ENCODE measurements at regions not wholly inside any gene's neighbourhood (a gene's known extent, or its start where the extent isn't known, plus 50 kb on each side); places are given as distances from the start of the nearest gene placed in this dataset.
"Not testable (repeated sequence)": the region's sequence is repeated elsewhere in the genome, so short reads cannot be mapped to it uniquely, and the experiment has no call there.

- not testable (repeated sequence) for DNase-seq
Observed at GRCh38 chr9:104195142-104195541, 101.0 kb downstream of the SMC2 start.

GRCh38 chr9:104200456-104200994 is 106.4 kb downstream of the SMC2 start:
- DNase-seq: no peak

- no peak for DNase-seq
Observed at GRCh38 chr9:104206766-104207165, 112.7 kb downstream of the SMC2 start.

GRCh38 chr9:104209387-104209786 is 115.3 kb downstream of the SMC2 start:
- DNase-seq: no peak

DNA sequence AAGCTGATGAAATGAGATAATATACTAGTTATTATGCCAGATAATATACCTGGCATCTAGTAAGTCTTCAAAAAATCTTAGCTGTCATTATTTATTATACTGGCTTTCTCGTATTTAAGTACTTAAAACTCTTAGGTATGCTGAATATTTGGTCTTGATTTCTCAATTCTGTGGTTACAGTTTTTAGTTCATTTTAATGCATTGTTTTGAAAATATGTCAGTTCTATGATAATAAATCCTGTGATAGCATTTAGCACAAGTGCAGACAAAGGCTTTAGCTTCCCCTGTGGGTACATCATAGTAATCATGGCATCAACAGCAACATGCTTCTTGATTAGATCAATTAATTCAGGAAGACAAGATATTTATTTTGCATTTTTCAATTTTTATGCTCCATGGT is 133.0 kb downstream of the SMC2 start:
- DNase-seq: no peak

DNA sequence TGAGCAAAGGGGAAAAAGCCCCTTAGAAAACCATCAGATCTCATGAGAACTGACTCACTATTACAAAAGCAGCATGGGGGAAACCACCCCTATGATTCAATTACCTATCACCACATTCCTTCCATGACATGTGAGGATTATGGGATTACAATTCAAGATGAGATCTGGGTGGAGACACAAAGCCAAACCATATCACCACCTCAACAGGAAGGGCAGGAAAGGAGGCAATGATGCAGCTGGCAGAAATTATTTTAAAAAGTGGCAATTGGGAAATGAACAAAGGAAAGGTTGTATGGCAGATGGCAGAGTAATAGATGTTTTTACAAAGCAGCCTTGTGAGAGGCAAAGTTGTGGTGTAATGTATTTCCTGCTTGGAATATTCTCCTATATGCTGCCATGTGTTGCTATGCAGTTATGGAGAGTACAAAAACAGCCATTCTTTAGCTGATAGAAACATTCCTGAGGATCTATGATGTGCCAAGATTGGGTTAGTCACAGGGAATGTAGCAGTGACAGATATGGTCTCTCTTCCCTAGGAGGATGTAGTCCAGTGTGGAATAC is 138.8 kb downstream of the SMC2 start:
- no peak for DNase-seq

DNA sequence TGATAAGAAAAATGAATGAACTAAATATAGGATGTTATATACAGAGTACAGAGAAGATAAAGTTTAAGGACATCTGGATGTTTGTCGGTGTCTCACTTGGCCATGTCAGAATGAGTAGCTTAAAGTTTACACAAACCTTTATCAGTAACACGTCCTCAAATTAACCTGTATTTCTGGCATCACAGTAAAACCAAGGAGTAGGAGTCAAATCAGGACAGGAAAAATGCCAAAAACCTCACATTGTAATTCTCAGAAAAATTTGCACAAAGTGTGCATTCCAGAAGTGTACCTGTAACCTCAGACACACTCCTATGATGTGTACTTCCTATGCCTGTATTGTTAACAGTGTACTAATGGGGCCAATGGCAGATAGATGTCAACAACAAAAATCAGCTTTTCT is 139.3 kb downstream of the SMC2 start:
- DNase-seq: no peak

GRCh38 chr9:104234632-104235337 is 140.7 kb downstream of the SMC2 start:
- not testable (repeated sequence) for DNase-seq

DNA sequence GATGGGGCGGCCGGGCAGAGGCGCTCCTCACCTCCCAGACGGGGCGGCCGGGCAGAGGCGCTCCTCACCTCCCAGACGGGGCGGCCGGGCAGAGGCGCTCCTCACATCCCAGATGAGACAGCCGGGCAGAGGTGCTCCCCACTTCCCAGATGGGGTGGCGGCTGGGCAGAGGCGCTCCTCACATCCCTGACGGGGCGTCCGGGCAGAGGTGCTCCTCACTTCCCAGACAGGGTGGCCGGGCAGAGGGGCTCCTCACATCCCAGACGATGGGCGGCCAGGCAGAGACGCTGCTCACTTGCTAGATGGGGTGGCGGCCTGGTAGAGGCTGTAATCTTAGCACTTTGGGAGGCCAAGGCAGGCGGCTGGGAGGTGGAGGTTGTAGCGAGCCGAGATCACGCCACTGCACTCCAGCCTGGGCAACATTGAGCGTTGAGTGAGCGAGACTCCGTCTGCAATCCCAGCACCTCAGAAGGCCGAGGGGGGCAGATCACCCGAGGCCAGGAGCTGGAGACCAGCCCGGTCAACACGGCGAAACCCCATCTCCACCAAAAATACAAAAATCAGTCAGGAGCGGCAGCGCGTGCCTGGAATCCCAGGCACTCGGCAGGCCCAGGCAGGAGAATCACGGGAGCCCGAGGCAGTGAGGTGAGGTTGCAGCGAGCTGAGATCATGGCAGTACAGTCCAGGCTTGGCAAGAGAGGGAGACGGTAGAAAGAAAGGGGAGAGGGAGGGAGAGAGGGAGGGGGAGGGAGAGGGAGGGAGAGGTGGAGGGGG is 141.4 kb downstream of the SMC2 start:
- not testable (repeated sequence) for DNase-seq

DNA sequence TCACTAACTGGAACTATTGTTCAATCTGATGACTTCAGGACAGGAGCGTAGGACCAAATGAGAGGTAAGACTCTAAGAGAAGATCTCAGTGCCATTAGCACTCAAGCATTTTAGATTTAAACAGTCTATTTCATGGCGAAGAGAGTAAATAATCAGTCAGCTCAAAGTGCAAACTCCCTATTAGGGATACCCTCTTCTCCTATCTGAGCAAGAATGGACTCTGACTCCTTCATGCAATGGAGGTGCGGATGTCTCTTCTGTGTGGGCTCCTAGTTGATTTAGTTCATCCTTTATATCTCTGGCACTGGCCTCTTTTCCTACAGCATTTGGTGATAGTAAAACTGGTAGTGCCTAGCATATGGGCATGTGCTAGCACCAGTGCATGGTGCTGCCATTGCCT is 144.6 kb downstream of the SMC2 start:
- no peak for DNase-seq

DNA sequence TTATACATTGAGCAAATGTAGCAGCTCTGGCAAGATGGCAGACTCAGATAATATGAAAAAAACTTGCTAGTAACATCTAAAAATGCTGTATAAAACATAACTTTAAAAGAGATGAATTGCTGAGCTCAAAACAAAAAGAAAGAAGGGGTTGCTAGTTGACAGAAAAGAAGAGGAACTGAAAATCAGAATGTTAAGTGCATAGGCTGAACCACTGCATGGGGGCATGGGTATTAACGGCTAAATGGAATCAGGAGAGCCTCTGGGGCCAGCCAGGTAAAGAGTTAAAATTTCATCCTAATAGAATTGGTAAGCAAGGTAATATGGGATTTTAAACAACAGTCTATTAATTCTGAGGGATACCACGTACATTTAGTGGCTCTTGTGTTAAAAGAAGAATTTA is 146.8 kb downstream of the SMC2 start:
- no peak for DNase-seq

DNA sequence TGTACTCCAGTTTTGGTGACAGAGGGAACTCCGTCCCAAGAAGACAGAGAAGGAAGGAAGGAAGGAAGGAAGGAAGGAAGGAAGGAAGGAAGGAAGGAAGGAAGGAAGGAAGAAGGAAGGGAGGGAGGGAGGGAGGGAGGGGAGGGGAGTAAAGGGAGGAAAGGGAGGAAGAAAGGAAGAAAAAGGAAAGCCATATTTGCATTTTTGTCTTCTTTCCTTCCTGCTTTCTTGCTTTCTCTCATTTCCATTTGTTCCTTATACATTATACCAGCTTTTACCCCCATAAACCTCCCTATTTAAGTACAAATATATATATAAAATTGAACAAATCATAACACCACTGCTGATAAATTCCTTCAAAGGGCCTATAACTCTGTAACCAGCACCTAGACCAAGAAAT is 151.8 kb downstream of the SMC2 start:
- no peak for DNase-seq

DNA sequence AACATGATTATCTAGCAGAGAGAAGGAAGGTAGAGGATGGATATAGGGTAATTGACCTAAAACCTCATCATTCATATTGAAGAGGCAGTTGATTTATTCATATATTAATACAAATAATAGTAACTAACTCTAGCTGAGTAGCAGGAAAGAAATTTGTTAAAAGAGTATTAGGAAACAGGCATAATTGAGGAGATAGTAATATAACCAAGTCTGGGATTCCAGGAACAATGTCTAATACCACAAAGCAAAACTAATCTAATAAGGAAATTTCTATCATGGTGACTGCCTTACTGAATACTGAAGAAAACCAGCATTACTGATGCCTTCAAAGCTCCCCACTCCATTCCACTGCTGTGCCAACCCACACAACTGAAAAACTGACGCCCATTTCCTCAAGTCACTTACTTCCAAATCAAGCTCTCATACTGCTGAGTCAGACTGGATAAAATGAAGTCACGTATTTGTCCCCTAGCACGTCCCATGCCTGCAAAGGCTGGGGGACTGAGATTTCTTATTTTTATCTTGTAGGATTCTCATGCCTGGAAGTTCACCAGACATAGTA is 153.9 kb downstream of the SMC2 start:
- DNase-seq: no peak

DNA sequence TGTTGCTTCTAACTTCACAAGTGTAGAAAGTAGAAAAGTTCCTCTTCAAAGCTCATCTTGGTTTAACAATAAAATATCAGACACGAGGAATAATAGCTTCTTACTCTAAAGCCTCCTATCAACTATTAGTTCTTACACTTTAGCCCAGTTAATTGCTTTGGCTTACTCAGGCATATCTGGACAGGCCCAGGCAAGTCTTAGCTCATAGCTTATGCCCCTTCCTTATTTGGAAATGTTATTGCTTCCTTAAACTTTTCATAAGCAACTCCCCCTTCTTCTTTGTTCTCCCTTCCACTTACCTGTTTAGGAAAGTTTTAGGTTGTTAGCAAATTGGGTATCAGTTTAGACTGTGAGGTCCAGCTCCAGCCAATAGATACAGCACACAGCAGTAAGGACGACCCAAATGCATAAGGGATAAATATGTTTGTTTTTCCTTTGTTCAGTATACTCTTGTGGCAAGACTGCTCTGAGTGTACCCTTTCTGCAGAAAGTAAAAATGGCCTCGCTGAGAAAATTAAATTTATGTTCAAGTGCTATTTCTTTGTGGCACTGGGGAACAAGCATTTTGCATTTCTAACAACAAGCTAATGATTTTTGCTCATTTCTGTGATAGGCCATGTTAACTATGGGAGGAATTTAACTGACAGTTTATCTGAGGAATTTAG is 162.1 kb downstream of the SMC2 start:
- no peak for DNase-seq

- DNase-seq: no peak
Observed at GRCh38 chr9:104256696-104257062, 162.6 kb downstream of the SMC2 start.

DNA sequence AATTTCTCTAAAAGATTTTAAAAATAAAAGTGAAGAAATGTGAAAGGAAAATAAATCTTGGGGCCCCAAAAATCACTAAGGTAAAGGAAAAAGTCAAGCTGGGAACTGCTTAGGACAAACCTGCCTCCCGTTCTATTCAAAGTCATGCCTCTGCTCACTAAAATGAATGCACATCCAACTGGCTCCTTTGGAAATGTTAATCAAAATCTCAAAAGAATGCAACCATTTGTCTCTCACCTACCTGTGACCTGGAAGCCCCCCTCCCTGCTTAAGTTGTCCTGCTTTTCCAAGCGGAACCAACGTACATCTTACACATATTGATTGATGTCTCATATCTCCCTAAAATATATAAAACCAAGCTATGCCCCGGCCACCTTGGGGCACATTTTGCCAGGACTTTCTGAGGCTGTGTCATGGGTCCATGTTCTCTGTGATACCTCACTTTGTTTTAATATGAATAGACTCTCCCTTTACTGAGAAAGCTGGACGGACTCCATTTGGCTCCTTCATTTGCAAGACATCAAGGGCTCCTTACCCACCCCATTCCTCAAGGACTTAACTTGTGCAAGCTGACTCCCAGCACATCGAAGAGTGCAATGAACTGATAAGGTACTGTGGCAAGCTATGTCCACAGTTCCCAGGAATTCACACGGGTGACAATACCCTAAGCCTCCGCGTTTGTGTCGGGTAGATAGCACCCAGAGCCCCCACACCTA is 164.3 kb downstream of the SMC2 start:
- no peak for DNase-seq

- DNase-seq: no peak
Observed at GRCh38 chr9:104260004-104260403, 165.9 kb downstream of the SMC2 start.

DNA sequence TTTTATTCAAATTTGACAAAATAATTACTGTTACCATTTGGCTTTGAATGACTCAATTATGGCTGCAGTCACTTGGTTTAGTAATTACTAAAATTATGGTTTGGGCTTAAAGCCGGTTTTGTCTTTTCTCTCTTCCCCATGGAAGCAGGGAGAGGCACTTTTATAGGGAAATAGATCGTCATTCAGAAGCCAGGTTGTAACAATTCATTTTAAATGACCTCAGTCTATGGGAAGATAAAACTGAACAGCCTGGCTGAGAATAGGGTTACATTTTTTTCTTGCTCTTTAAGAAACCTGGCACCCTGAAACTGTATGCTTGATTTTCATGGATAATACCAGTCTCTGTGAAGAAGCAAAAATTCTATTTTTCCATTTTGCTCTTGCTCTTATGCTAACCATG is 169.8 kb downstream of the SMC2 start:
- no peak for DNase-seq

GRCh38 chr9:104264431-104264830 is 170.3 kb downstream of the SMC2 start:
- no peak for DNase-seq

GRCh38 chr9:104269374-104269773 is 175.3 kb downstream of the SMC2 start:
- no peak for DNase-seq

DNA sequence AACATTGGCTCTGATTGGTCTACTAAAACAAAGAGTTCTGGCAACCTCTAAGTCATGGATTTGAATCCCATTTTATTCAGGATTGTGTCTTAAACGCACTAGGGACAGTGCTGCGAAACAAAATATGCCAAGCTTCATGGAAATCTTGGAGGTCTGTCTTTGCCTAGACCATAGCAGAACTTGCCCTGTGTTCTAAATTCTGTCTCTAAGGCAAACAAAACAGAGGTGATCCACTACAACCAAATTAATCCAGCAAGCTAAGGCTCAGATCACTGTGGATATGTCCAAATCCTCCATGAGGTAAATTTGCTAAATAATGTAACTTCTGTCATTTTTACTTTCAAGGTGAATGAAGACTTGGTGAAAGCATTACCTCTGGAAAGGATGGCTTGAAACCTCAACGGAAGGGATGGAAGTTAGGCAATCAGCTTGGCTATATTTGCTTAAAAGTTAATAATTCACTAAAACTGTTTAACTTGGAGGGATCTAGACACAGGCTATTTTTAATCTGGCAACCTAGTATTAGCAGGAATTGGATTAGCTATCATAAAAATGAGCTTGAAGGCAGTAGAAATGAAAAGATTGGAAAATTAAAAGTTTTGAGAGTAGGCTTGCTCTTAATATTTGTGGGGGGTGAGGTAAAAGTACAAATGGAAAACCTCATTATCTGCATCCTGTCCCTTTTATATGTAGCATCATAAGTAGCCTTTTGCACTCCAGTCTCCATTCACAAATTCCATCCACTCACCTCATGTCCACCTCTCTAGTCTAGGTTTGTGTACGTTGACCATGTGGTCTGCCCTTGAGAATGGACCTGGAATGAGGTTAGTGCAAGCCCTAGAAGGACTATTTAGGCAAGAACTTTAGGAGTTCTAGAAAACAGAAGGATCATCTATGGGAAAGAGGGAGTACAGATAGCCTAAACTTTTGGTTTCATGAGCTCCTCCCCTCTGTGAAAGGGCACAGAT is 176.2 kb downstream of the SMC2 start:
- no peak for DNase-seq

All from CD4-positive, alpha-beta T cell treated with Interleukin-4 for 1 hour (primary cell).